Stimulated activated CD8-positive, alpha-beta memory T cell treated with anti-CD3 and anti-CD28 coated beads, Interleukin-15, amount 100 ng/mL, for 4 hours (primary cell): ENCODE measurements at regions not wholly inside any gene's neighbourhood (a gene's known extent, or its start where the extent isn't known, plus 50 kb on each side); places are given as distances from the start of the nearest gene placed in this dataset.
"Not testable (repeated sequence)": the region's sequence is repeated elsewhere in the genome, so short reads cannot be mapped to it uniquely, and the experiment has no call there.

Experiments used
- DNase-seq, 2 donors: peaks; one replicate each; pipeline ENCODE4 v3.0.0-alpha.2; 2020; ENCODE audit warnings: low read depth in 2 of 2

DNA sequence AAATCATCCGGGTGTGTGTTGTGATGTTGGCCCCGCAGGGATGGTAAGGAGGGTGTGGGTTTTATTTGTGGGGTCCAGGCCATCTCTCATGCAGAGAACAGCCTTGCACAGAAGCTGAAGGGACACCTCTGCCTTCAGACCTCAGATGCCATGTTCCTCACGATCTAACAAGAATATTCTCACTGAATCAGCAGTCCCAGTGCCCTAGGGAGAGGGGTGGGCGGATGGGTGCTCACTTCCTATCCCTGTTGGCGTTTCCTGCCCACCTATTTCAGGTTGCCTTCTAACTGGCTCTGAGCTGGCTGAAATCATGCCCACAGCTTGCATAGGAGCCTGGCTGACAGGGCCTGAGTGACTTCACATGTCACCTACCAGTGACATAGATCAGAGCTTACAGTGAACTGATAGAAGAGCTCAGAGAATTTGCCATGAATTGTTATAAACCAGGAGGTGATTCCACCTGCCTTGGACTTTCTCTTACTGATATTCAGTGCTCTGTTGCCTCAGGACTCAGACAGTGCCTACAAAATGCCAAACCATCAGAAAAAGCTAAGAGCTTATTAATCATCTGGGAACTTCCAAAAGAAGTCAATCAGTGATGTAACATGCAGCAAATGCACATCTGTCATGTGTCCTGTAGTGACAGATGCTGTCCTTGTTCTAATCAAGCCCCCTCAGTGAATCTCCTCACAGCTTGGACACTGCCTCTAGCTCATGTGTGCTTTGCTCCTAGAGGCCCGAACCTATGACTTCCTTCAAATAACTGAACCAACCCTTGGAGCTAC, 186.8 kb upstream of the ADRA1D start:
- DNase-seq, result no peak

DNA sequence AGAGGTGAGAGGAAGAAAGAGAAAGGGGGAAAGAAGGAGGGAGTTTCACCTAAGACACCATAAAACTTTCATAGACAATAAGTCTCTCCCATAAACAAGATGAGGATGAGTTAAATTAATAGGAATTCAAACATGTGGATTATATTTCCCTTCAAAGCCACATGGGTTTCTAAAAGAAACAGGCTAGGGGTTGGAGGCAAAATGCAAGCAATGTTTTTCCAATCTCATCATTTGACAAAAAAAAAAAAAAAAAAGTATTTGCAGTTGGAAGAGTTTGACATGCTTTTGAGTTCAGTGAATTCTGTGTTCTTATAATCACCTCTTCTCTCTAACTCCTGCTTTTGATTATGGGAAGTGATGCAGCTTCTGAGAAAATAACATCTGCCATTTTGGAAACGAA, 186.1 kb upstream of the ADRA1D start:
- DNase-seq, result no peak

DNA sequence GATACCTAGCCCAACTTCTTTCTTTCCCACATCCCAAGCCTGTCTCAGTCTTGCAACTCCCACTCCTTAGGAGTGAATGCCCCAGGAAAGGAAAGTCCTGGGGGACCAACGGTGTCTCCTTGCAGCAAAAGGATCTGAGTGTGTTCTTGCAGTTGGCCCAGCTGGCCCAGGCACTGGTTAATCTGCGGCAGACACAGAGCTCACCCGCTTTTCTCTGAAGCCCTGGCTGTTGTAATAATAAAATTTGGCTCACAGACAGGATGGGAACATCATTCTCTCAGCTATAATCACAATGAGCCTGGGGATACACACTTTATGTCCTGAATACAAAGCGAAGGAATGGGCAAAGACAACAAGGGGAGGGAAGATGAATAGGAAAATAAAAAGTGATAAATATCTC, 185.6 kb upstream of the ADRA1D start:
- DNase-seq, result no peak

GRCh38 chr20:4431446-4431845, 182.4 kb upstream of the ADRA1D start:
- no peak for DNase-seq

DNA sequence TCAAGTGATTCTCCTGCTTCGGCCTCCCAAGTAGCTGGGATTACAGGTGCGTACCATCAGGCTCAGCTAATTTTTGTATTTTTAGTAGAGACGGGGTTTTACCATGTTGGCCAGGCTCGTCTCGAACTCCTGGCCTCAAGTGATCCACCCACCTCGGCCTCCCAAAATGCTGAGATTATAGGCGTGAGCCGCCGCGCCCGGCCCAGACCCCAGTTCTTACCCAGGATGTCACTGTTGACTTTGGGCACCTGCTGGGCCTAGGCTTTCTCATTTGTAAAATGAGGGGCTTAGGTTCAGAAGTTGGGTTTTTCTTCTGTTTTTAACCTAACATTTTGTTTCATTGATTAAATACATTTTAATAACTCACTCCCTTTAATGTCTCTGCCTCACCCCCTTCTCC, 181.7 kb upstream of the ADRA1D start:
- not testable (repeated sequence) for DNase-seq

GRCh38 chr20:4427940-4428586, 179.0 kb upstream of the ADRA1D start:
- no peak for DNase-seq

DNA sequence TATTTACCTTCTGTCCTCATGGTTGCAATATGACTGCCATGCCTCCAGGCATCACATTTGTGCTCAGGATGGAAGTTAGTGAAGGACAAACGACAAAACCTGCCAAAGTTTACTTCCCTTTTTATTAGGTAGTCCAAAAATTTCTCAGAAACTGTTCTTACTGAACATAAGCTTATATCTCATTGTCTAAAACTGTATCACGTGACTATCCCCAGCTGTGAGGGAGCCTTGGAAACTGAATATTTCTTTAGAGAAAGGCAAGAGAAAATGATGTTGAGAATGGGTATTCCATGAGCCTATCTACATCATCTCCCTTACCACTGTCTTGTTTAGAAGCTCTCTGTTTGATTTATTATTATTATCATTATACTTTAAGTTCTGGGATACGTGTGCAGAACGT, 169.1 kb upstream of the ADRA1D start:
- no peak for DNase-seq

- DNase-seq, result no peak
These were observed 166.2 kb upstream of the ADRA1D start for GRCh38 chr20:4415281-4415680.

DNA sequence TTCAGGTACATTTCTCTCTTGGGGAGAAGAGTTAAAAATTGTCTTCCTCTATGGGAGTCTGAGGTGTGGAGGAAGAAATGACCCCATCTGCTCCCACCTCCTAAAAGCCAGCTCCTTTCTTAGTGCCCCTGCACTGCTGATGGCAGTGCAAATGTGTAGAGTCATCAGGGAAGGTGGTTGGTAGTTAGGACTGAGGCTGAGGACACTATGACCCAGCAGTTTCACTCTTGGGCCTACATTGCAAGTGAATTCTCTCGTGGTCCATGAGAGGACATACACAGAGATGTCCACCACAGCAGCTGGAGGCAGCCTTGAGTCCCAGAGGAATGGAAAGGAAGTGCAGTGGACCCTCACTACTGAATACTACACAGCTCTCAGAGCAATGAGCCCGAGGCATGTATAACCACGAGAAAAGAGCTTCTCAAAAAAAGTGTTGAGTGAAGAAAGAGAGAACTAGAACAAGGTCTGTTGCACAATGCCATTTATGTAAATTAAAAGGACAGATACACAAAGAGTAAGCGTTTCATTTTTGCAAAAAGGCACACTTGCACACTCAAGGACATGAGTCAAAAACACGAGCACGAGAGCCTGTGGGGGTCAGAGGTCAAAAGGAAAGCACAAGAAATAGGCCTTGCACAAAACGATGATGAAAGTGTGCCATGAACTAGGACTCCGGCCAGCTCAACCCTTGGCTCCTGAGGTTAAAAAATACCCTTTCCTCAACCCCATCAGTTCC, 164.4 kb upstream of the ADRA1D start:
- no peak for DNase-seq

GRCh38 chr20:4412216-4412615, 163.1 kb upstream of the ADRA1D start:
- no peak for DNase-seq

GRCh38 chr20:4411744-4412143, 162.7 kb upstream of the ADRA1D start:
- no peak for DNase-seq

DNA sequence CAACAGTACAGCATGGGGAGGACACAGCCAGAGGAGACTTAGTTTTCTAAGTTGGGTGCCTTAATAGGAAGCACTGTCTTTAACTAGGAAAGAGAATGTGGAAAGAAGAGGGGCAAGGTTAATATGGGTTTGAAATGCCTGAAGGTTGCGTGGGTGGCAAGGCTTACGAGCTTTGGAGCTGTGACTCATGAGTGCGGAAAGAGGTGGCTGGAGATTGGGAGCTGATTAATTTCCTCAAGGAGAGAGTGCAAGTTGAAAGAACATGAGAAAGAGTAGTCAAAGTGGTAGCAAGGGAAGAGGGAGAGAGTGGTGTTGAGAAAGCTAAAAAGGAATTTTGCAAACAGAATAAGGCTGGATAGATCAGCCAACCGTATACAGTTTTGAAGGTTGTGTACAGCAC, 157.5 kb upstream of the ADRA1D start:
- no peak for DNase-seq

DNA sequence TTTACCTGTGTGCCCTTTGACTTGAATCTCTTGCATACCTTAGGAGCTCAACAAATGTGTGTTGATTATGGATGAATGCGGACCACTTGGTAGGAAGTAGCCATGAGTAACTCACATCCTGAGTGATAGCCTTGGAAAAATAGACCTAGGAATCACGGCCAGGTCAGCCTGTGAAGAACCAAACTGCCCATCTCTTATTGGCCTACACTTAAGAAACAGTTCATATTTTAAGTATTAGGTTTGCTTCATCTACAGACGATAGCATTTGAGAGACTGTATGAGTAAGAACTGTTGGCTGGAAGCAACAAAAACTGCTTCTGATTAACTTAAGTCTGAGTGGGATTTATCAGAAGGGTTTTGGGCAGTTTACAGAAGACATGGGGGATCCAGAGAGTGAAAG, 152.5 kb upstream of the ADRA1D start:
- no peak for DNase-seq

- no peak for DNase-seq
These were observed 135.9 kb upstream of the ADRA1D start for GRCh38 chr20:4384961-4385360.

- DNase-seq, result no peak
These were observed 134.9 kb upstream of the ADRA1D start for GRCh38 chr20:4383961-4384360.

GRCh38 chr20:4375881-4376280, 126.8 kb upstream of the ADRA1D start:
- DNase-seq, result no peak

DNA sequence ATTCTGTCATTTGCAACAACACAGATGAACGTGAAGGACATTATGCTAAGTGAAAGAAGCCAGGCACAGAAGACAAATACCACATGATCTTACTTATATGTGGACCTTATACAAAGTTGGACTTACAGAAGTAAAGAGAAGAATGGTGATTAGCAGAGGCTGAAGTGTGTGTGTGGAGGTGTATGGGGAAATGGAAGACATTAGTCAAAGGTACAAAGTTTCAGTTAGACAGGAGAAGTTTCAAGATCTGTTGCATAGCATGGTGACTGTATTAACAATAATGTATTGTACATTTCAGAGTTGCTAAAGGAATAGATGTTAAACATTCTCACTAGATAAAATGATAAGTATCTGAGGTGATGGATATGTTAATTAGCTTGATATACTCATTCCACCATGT, 124.4 kb upstream of the ADRA1D start:
- DNase-seq, result no peak

DNA sequence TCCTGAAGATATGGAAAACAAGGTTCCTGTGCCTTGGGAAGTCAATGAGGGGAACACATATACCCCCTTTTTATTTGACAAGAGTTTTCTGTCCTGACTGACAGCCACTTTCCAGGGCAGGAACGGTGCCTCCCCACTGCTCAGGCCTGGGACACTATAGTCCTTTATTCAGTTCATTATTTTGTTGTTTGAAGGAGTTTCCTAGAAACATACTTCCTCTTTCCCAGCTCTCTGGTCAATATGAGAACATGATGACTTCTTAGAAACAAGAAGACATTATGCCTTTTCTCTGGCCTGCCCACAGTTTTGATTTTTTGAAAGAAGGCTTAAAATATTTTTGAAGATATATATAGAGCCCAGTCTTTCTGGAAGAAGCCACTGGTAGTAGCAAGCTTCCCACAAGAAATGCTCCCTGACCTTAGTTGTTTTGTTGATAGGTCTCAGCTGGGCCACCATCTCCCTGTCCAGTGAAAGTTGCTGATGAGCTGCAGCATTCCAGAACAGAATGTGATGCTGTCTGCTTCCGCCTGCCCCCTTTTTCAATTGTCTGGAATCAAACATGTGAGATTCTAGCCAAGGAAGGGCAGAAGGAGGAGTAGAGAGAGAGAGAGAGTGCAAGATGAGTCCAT, 122.7 kb upstream of the ADRA1D start:
- no peak for DNase-seq

DNA sequence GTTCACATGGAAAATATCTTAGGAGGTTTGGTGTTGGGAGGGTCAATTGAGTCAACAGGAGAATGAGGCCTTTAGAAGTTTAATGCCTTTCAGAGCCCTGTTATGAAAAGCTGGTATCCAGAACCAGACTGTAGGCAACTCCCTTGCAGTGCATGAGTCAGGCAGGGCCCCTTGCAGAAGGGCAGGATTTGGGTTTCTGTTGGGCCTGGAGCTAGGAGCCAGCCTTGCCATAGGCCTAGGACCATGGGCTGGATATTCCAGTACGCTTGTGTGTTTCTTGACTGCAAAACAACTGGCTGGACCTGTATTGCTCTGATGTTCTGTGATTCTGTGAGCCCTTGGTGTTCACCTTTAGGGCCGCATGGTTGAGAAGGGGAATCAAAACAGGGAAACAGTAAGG, 121.8 kb upstream of the ADRA1D start:
- DNase-seq, result no peak

GRCh38 chr20:4369798-4370124, 120.7 kb upstream of the ADRA1D start:
- DNase-seq, result no peak

- no peak for DNase-seq
These were observed 120.2 kb upstream of the ADRA1D start for GRCh38 chr20:4369119-4369797.

DNA sequence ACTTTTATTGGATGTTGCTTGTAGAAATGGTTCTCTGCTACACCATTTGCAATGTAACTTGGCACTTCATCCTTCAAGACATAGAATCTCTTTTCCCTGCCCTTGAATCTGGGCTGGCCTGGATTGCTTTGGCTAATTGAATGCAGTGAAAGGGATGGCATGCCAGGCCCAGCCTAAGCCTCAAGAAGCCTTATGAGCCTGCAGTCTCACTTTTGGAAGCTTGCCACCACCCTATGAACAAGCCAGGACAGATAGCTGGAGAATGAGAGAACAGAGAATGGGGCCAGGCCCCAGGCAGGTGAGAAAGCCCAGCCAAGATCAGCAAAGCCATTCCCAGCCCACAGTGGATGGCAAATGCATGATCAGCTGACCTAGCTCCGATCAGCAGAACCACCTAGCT, 117.0 kb upstream of the ADRA1D start:
- DNase-seq, result no peak
